Hepatocyte (in vitro differentiated cells): ENCODE measurements at regions not wholly inside any gene's neighbourhood (a gene's known extent, or its start where the extent isn't known, plus 50 kb on each side); places are given as distances from the start of the nearest gene placed in this dataset.

Source experiments
- EZH2 ChIP-seq: fragments of 200-600 bp; sonication (generic); IDR thresholded peaks from 2 replicates; pipeline ENCODE4 v1.6.1; 2016; ENCODE audit warnings: antibody characterized with exemption, mild to moderate bottlenecking, borderline replicate concordance
- TF ChIP-seq, protein P1 (sequence below): fragments of 200-600 bp; sonication (generic); IDR thresholded peaks from 2 replicates; pipeline ENCODE4 v1.5.1; 2016; ENCODE audit warnings: antibody characterized with exemption, mild to moderate bottlenecking; ENCODE audit not compliant: poor library complexity

GRCh38 chr18:41199212-41199611 is 755.8 kb upstream of the PIK3C3 start:
- TF ChIP-seq, protein P1, sequence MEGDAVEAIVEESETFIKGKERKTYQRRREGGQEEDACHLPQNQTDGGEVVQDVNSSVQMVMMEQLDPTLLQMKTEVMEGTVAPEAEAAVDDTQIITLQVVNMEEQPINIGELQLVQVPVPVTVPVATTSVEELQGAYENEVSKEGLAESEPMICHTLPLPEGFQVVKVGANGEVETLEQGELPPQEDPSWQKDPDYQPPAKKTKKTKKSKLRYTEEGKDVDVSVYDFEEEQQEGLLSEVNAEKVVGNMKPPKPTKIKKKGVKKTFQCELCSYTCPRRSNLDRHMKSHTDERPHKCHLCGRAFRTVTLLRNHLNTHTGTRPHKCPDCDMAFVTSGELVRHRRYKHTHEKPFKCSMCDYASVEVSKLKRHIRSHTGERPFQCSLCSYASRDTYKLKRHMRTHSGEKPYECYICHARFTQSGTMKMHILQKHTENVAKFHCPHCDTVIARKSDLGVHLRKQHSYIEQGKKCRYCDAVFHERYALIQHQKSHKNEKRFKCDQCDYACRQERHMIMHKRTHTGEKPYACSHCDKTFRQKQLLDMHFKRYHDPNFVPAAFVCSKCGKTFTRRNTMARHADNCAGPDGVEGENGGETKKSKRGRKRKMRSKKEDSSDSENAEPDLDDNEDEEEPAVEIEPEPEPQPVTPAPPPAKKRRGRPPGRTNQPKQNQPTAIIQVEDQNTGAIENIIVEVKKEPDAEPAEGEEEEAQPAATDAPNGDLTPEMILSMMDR: no peak
- TF ChIP-seq EZH2: no peak
